ENCODE measurements at regions not wholly inside any gene's neighbourhood (a gene's known extent, or its start where the extent isn't known, plus 50 kb on each side); places are given as distances from the start of the nearest gene placed in this dataset.

DNA sequence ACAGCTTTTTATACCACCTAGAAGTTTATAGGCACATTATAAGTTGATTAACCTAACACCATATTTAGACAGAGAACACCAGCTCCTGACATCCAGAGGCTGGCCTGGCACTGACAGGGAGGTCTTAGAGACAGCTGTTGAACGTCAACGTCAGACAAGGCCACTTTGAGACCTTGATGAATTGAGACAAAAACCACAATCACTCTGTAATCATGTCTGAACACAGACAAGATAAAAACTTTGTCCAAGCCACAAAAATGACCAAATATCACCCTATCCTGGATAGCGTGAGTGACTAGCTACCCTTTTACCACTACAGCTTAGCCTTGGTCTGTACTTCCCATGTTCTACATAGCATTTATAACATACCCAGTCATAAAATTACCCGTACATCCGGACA, 403.6 kb upstream of the CHRM3 start (continued):
- TF ChIP-seq, protein P1, sequence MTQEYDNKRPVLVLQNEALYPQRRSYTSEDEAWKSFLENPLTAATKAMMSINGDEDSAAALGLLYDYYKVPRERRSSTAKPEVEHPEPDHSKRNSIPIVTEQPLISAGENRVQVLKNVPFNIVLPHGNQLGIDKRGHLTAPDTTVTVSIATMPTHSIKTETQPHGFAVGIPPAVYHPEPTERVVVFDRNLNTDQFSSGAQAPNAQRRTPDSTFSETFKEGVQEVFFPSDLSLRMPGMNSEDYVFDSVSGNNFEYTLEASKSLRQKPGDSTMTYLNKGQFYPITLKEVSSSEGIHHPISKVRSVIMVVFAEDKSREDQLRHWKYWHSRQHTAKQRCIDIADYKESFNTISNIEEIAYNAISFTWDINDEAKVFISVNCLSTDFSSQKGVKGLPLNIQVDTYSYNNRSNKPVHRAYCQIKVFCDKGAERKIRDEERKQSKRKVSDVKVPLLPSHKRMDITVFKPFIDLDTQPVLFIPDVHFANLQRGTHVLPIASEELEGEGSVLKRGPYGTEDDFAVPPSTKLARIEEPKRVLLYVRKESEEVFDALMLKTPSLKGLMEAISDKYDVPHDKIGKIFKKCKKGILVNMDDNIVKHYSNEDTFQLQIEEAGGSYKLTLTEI (CRISPR knock-in tag; conservative IDR thresholded peaks at IDR 0.05), result no peak
- no peak for TF ChIP-seq ZNF547 (CRISPR knock-in tag; IDR thresholded peaks at IDR 0.05)
- TF ChIP-seq, protein P2, sequence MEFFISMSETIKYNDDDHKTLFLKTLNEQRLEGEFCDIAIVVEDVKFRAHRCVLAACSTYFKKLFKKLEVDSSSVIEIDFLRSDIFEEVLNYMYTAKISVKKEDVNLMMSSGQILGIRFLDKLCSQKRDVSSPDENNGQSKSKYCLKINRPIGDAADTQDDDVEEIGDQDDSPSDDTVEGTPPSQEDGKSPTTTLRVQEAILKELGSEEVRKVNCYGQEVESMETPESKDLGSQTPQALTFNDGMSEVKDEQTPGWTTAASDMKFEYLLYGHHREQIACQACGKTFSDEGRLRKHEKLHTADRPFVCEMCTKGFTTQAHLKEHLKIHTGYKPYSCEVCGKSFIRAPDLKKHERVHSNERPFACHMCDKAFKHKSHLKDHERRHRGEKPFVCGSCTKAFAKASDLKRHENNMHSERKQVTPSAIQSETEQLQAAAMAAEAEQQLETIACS (CRISPR knock-in tag; IDR thresholded peaks at IDR 0.05), result no peak
- no peak for TF ChIP-seq EED (CRISPR knock-in tag; IDR thresholded peaks at IDR 0.05)
- no peak for TF ChIP-seq ZSCAN31 (CRISPR knock-in tag; IDR thresholded peaks at IDR 0.05; ENCODE audit: low read depth)

DNA sequence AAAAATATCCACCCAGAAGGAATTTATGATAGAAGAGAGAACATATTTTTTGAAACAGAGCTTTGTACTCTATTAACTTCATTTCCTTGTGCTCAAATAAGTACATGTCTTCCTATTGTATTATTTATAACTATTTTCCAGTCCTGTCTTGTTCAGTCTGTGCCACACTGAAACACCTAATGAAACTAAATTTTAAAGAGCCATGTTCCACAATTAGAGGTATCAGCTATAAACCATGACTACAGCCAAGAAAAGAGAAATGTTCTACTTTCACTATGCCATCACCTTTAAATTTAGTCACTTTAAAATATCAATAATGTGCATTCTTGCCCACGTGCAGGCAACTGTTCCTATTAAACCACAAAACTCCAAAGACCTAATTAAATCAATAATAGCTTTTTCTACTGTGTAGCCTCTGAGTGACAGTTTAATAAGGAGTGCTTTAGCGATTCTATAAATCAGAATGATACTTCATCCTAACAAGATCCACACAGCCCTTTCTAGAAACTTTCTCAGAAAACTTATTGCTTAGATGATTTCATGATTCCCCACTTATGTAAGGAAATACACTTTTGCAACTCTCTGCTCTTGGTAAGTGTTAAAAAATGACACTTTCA, 404.9 kb upstream of the CHRM3 start:
- no peak for ATAC-seq
- H2AFZ ChIP-seq (ENCODE audit: low read length), result no peak overlapping the region
- intact Hi-C loops (cut with micrococcal nuclease; ENCODE audit: unreplicated experiment) (no loop called here), in situ Hi-C loops (cut with HindIII; ENCODE audit: extremely low pct_ligation_motif_present, low pct_unique_long_range_greater_than_20kb) (no loop called here)
- no peaks in the 10 kb centered on the region for H3K79me2 ChIP-seq (ENCODE audit: insufficient read depth, low read length)
- ChIA-PET POLR2A (no interaction called here), CTCF (ENCODE audit: low intra/inter-chr PET ratio, low total read pairs) (no interaction called here)
- H4K20me1 ChIP-seq (ENCODE audit: insufficient read depth, low read length), result no peaks in the 10 kb centered on the region
- H3K9ac ChIP-seq (ENCODE audit: insufficient read depth, low read depth, low read length), result no peak overlapping the region
- WGBS (ENCODE audit: low lambda C conversion rate), result 0% methylated on average over 2 of the region's 2 CpGs
- no peaks in the 10 kb centered on the region for H3K27me3 ChIP-seq (ENCODE audit: control insufficient read depth in 1 of 2, insufficient read depth in 2 of 2, low read length in 2 of 2)
- peaks cover 86% of the 10 kb centered on the region for H3K9me3 ChIP-seq (ENCODE audit: low read length)
- H3K27ac ChIP-seq (ENCODE audit: extremely low read length, insufficient read depth, low read length), result no peak overlapping the region
- no peak for FAIRE-seq
- DNase-seq (ENCODE audit: low spot score), result no peak
- no peaks in the 10 kb centered on the region for H3K4me1 ChIP-seq (ENCODE audit: insufficient read depth, low read length)
- no peak overlapping the region for H3K4me3 ChIP-seq (replicated peaks in 1 of 3; ENCODE audit: insufficient read depth in 1 of 3, low read depth in 2 of 3, low read length in 3 of 3)
- BruUV-seq (replicated peaks), result no TSS peak
- no peak overlapping the region for H3K4me2 ChIP-seq (ENCODE audit: low read depth, low read length)
- H3K36me3 ChIP-seq (replicated peaks in 1 of 2; ENCODE audit: control insufficient read depth in 1 of 2, insufficient read depth in 2 of 2, low read length in 2 of 2), result no peaks in the 10 kb centered on the region
- TF ChIP-seq, protein P3, sequence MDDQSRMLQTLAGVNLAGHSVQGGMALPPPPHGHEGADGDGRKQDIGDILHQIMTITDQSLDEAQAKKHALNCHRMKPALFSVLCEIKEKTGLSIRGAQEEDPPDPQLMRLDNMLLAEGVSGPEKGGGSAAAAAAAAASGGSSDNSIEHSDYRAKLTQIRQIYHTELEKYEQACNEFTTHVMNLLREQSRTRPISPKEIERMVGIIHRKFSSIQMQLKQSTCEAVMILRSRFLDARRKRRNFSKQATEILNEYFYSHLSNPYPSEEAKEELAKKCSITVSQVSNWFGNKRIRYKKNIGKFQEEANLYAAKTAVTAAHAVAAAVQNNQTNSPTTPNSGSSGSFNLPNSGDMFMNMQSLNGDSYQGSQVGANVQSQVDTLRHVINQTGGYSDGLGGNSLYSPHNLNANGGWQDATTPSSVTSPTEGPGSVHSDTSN (CRISPR knock-in tag; IDR thresholded peaks at IDR 0.05; ENCODE audit: borderline replicate concordance), result no peak
- TF ChIP-seq KDM2A (CRISPR knock-in tag; IDR thresholded peaks at IDR 0.05; ENCODE audit: borderline replicate concordance, low read depth), result no peak
- TF ChIP-seq ZNF746 (CRISPR knock-in tag; IDR thresholded peaks at IDR 0.05), result no peak
- TF ChIP-seq, protein P4, sequence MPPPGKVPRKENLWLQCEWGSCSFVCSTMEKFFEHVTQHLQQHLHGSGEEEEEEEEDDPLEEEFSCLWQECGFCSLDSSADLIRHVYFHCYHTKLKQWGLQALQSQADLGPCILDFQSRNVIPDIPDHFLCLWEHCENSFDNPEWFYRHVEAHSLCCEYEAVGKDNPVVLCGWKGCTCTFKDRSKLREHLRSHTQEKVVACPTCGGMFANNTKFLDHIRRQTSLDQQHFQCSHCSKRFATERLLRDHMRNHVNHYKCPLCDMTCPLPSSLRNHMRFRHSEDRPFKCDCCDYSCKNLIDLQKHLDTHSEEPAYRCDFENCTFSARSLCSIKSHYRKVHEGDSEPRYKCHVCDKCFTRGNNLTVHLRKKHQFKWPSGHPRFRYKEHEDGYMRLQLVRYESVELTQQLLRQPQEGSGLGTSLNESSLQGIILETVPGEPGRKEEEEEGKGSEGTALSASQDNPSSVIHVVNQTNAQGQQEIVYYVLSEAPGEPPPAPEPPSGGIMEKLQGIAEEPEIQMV (CRISPR knock-in tag; IDR thresholded peaks at IDR 0.05; ENCODE audit: low read depth), result no peak
- TF ChIP-seq SOX13 (IDR thresholded peaks at IDR 0.05), result no peak
- TF ChIP-seq SOX13 (CRISPR knock-in tag; conservative IDR thresholded peaks at IDR 0.05 in 1 of 2, IDR thresholded peaks at IDR 0.05 in 1 of 2), result no peak
- no peak for TF ChIP-seq ZNF468 (CRISPR knock-in tag; IDR thresholded peaks at IDR 0.05)
- TF ChIP-seq, protein P5, sequence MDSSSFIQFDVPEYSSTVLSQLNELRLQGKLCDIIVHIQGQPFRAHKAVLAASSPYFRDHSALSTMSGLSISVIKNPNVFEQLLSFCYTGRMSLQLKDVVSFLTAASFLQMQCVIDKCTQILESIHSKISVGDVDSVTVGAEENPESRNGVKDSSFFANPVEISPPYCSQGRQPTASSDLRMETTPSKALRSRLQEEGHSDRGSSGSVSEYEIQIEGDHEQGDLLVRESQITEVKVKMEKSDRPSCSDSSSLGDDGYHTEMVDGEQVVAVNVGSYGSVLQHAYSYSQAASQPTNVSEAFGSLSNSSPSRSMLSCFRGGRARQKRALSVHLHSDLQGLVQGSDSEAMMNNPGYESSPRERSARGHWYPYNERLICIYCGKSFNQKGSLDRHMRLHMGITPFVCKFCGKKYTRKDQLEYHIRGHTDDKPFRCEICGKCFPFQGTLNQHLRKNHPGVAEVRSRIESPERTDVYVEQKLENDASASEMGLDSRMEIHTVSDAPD (CRISPR knock-in tag; IDR thresholded peaks at IDR 0.05), result no peak
- no peak for TF ChIP-seq MTA3 (CRISPR knock-in tag; IDR thresholded peaks at IDR 0.05)
- TF ChIP-seq ZBTB7A (CRISPR knock-in tag; IDR thresholded peaks at IDR 0.05), result no peak
- TF ChIP-seq ZNF619 (CRISPR knock-in tag; IDR thresholded peaks at IDR 0.05), result no peak
